HFF-Myc (cell line): ENCODE measurements at regions not wholly inside any gene's neighbourhood (a gene's known extent, or its start where the extent isn't known, plus 50 kb on each side); places are given as distances from the start of the nearest gene placed in this dataset.

ENCODE experiments used
- DNase-seq: peaks from one replicate; pipeline ENCODE4 v3.0.0-alpha.2; 2011; ENCODE audit warnings: low read depth; ENCODE audit errors: extremely low read depth
- H3K4me3 ChIP-seq: replicated peaks from 2 replicates; pipeline ENCODE4 v1.5.1; 2011; ENCODE audit warnings: low read depth, mild to moderate bottlenecking, control low read depth, low read length
- TF ChIP-seq, protein P1 (sequence below): IDR thresholded peaks from 2 replicates; pipeline ENCODE4 v1.5.1; 2012; ENCODE audit warnings: mild to moderate bottlenecking, low read depth, low read length, control low read depth; ENCODE audit errors: missing control alignments

DNA sequence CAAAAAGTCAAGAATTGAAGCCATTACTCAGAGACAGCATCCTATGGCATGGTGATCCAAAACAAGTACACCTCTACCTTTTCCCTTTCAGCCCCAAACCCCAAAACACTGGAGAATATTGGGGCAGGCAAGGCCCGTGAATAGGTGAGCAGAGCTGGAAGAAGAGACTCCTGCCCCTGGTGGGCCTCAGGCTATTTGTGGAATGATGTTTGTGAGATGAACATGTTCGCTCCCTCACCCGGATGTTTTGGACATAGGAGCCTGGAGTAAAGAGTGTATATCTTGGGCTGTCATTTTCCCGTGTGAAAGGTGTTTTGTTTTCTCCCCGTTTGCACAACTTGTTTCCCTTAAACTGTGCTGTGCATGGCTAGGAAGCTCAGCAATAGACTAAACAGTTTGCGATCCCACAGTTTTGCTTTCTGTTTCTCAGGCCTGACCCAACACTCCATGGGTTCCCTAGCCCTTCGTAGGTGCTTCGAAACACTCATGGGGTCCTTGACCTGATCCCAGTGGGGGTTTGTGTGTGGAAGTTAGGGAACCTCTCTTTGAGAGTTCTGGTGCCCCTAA lies 136.5 kb upstream of the TNP1 start:
- no peak for DNase-seq
- TF ChIP-seq, protein P1, sequence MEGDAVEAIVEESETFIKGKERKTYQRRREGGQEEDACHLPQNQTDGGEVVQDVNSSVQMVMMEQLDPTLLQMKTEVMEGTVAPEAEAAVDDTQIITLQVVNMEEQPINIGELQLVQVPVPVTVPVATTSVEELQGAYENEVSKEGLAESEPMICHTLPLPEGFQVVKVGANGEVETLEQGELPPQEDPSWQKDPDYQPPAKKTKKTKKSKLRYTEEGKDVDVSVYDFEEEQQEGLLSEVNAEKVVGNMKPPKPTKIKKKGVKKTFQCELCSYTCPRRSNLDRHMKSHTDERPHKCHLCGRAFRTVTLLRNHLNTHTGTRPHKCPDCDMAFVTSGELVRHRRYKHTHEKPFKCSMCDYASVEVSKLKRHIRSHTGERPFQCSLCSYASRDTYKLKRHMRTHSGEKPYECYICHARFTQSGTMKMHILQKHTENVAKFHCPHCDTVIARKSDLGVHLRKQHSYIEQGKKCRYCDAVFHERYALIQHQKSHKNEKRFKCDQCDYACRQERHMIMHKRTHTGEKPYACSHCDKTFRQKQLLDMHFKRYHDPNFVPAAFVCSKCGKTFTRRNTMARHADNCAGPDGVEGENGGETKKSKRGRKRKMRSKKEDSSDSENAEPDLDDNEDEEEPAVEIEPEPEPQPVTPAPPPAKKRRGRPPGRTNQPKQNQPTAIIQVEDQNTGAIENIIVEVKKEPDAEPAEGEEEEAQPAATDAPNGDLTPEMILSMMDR, result no peak
- no peak overlapping the region for H3K4me3 ChIP-seq

- H3K4me3 ChIP-seq, result no peak overlapping the region
- DNase-seq, result no peak
- TF ChIP-seq, protein P1, result no peak
These were observed 134.5 kb upstream of the TNP1 start for GRCh38 chr2:216994353-216994854.

DNA sequence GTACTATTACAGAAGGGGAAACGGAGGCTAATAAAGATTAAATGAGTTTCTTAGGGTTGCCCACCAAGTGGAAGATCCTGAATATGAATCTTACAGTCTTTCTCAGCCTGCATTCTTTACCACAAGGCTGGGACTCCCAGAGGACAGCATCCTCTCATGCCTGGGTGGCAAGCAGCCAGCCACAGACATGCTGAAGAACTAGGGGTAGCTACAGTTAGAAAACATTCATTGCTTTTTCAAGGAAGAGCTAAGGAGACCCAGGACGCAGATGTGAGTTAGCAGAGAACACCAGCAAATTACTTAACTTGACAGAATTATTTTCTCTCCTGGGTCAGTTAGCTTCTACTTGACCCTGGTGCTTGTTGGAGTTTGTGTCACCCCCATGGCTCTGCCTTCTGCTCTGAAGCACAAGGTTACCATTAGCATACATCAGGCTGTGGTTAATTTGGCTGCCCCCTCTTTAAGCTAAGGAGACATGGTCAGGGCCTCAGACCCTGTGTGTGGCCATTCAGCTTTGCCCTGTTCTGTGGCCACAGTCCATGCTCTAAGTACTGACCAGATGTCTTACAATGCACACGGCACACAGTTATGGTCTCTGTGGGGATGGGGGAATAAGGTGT lies 132.3 kb upstream of the TNP1 start:
- DNase-seq, result no peak
- no peak overlapping the region for H3K4me3 ChIP-seq
- TF ChIP-seq, protein P1, result no peak

DNA sequence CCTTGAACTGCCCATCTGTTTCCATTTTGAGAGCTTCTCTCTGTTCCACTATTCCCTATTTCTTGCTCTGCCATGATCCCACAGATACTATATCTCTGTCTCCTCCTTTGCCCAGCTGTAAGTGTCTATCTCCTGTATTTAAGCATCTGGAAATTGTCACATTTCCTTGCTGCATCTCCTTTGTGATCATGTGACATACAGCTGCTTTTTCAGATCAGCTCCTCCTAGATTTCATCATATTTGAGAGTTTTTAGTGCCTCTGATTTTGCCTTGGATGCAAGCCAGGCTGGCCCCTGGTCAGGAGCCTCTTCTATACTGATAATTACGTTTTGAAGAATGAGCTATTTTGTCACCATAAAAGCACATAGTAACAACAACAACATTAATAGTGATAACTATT lies 131.7 kb upstream of the TNP1 start:
- DNase-seq, result no peak
- TF ChIP-seq, protein P1, result no peak
- no peak overlapping the region for H3K4me3 ChIP-seq

- no peak for DNase-seq
- TF ChIP-seq, protein P1, result no peak
- H3K4me3 ChIP-seq, result no peak overlapping the region
These were observed 129.7 kb upstream of the TNP1 start for GRCh38 chr2:216989340-216990129.

DNA sequence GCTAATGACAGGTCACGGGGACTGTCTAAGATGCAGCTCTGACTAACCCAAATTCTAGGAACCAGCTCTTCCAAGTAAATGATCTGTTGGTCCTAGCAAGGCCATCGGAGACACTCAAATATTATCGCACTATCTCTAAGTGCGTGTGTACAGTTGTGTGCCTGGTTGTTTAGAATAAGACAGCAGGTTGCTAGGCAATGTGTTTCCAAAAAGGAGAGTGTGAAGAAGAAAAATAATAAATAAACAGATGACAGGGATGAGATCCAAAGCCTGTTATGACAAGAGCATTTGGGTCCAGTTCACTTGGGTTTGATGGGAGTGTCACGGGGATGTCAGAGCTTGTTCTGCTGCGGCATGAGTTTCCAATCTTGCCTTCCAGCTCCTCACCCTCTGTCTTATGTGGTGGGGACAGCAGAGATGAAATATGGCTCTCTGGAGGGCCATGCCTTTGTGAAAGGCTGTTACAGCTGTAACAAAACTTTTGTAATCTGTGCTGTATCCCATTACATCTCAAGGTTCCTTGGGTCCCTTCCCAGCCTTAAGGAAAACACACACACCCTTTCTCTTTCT lies 127.5 kb upstream of the TNP1 start:
- TF ChIP-seq, protein P1, result no peak
- no peak for DNase-seq
- no peak overlapping the region for H3K4me3 ChIP-seq
